ENCODE measurements at regions not wholly inside any gene's neighbourhood (a gene's known extent, or its start where the extent isn't known, plus 50 kb on each side); places are given as distances from the start of the nearest gene placed in this dataset.

DNA sequence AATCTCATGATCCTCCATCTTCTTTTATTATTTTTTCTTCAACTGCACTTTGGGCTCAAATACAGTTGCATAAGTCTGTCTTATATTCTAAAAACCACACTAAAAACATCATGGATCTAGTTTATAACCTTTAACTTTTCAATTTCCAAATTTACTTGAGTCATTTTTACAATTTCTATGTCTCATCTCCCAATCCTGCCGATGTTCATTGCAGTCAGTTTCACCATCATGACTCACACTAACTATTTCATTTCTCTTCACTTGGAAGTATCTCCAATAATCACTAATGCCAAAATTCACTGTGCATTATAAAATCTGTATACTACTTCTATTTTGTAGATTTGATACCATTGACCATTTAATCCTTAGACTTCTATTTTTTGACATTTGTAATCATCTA lies 806.9 kb upstream of the SORCS1 start:
- TF ChIP-seq POLR2A (IDR thresholded peaks at IDR 0.05; ENCODE audit: borderline replicate concordance, extremely low read depth, insufficient read depth, insufficient read length) (no peak), EZH2phosphoT487 (IDR thresholded peaks at IDR 0.05; ENCODE audit: borderline replicate concordance) (no peak), POLR2AphosphoS5 (IDR thresholded peaks at IDR 0.05; ENCODE audit: low read depth, low read length) (no peak), SP1 (IDR thresholded peaks at IDR 0.05; ENCODE audit: low read depth) (no peak), ELF1 (IDR thresholded peaks at IDR 0.05; ENCODE audit: borderline replicate concordance, low read depth) (no peak)
- TF ChIP-seq, protein P1, sequence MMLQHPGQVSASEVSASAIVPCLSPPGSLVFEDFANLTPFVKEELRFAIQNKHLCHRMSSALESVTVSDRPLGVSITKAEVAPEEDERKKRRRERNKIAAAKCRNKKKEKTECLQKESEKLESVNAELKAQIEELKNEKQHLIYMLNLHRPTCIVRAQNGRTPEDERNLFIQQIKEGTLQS (IDR thresholded peaks at IDR 0.05) = no peak
- TF ChIP-seq, protein P2, sequence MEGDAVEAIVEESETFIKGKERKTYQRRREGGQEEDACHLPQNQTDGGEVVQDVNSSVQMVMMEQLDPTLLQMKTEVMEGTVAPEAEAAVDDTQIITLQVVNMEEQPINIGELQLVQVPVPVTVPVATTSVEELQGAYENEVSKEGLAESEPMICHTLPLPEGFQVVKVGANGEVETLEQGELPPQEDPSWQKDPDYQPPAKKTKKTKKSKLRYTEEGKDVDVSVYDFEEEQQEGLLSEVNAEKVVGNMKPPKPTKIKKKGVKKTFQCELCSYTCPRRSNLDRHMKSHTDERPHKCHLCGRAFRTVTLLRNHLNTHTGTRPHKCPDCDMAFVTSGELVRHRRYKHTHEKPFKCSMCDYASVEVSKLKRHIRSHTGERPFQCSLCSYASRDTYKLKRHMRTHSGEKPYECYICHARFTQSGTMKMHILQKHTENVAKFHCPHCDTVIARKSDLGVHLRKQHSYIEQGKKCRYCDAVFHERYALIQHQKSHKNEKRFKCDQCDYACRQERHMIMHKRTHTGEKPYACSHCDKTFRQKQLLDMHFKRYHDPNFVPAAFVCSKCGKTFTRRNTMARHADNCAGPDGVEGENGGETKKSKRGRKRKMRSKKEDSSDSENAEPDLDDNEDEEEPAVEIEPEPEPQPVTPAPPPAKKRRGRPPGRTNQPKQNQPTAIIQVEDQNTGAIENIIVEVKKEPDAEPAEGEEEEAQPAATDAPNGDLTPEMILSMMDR (IDR thresholded peaks at IDR 0.05 in 2 of 3, conservative IDR thresholded peaks at IDR 0.05 in 1 of 3; ENCODE audit: borderline replicate concordance in 1 of 3, insufficient read depth in 1 of 3, low read depth in 2 of 3, low read length in 2 of 3) = no peak
- TF ChIP-seq, protein P3, sequence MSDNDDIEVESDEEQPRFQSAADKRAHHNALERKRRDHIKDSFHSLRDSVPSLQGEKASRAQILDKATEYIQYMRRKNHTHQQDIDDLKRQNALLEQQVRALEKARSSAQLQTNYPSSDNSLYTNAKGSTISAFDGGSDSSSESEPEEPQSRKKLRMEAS (IDR thresholded peaks at IDR 0.05) = no peak

Data from HCT116 (cell line).